Uterus (tissue), 3 donors: ENCODE measurements at regions not wholly inside any gene's neighbourhood (a gene's known extent, or its start where the extent isn't known, plus 50 kb on each side); places are given as distances from the start of the nearest gene placed in this dataset.
A peak's percentile ranks its signal among the peaks of the same experiment; 100 is the strongest.

ENCODE experiments used
- DNase-seq, 2 donors: peaks; one replicate each; pipeline ENCODE4 v3.0.0-alpha.2; 2019 to 2020
- H3K27ac ChIP-seq, 2 donors: fragments of 200-600 bp; sonication (generic); 1 replicate in 1 of 2; 2 replicates in 1 of 2; pipeline ENCODE4 v1.5.1; 2016 to 2018
- H3K27me3 ChIP-seq, 2 donors: fragments of 200-600 bp; sonication (generic); one replicate each; pipeline ENCODE4 v1.5.1; 2018 to 2019; ENCODE audit warnings: control low read depth in 1 of 2
- H3K36me3 ChIP-seq, 2 donors: fragments of 200-600 bp; sonication (generic); one replicate each; pipeline ENCODE4 v1.5.1; 2019; ENCODE audit warnings: control low read depth in 1 of 2
- H3K4me1 ChIP-seq, 2 donors: fragments of 200-600 bp; sonication (generic); one replicate each; pipeline ENCODE4 v1.5.1; 2018 to 2019; ENCODE audit warnings: control low read depth in 1 of 2
- H3K4me3 ChIP-seq, 2 donors: fragments of 200-600 bp; sonication (generic); 1 replicate in 1 of 2; 2 replicates in 1 of 2; pipeline ENCODE4 v1.5.1; 2018 to 2019; ENCODE audit warnings: mild to moderate bottlenecking in 1 of 2
- H3K9me3 ChIP-seq, 2 donors: fragments of 200-600 bp; sonication (generic); one replicate each; pipeline ENCODE4 v1.5.1; 2019; ENCODE audit warnings: control low read depth in 1 of 2
- CTCF ChIP-seq, 4 experiments: fragments of 200-600 bp in 2 of 4; fragments of 450-650 bp in 2 of 4; sonication (generic) in 2 of 4; IDR thresholded peaks; one replicate each; pipeline ENCODE4 v1.5.1; 2016 to 2019; ENCODE audit warnings: antibody characterized with exemption in 4 of 4, mild to moderate bottlenecking in 2 of 4, moderate library complexity in 1 of 4
- POLR2A ChIP-seq, 2 donors: fragments of 450-650 bp; IDR thresholded peaks; one replicate each; pipeline ENCODE4 v1.6.1; 2016; ENCODE audit warnings: antibody characterized with exemption in 2 of 2, mild to moderate bottlenecking in 1 of 2, moderate library complexity in 1 of 2
- intact Hi-C: fragments of 100-400 bp; cut with DNase I; formaldehyde crosslinking; loops from one replicate; pipeline ENCODE4 v1.15.1; 2023; ENCODE audit warnings: low total_unique reads
- donor health status: DM: yes; HTN: yes; CAD: no.

GRCh38 chr6:168132531-168133167 is 53.6 kb upstream of the FRMD1 start:
- peak in 1 of 2 donors; percentile 57 for DNase-seq
- Histone ChIP-seq H3K9me3 (no peaks in the 10 kb centered on the region), H3K36me3 (no peaks in the 10 kb centered on the region), H3K4me3 (peak overlapping the region in 1 of 2 donors; percentile 14), H3K27ac (peak overlapping the region in 1 of 2 donors; percentile 42), H3K27me3 (no peaks in the 10 kb centered on the region), H3K4me1 (no peaks in the 10 kb centered on the region)
- peak; percentile 9 to 61 (median 48) for TF ChIP-seq CTCF (IDR thresholded peaks at IDR 0.05)
- no peak for TF ChIP-seq POLR2A (IDR thresholded peaks at IDR 0.05)
- intact Hi-C loops = no loop called here

- H3K27me3 ChIP-seq = no peaks in the 10 kb centered on the region
- no peaks in the 10 kb centered on the region for H3K9me3 ChIP-seq
- no peaks in the 10 kb centered on the region for H3K36me3 ChIP-seq
- no peak overlapping the region for H3K4me3 ChIP-seq
- TF ChIP-seq CTCF (IDR thresholded peaks at IDR 0.05) (no peak), POLR2A (IDR thresholded peaks at IDR 0.05) (no peak)
- intact Hi-C loops = no loop called here
- DNase-seq = peak in 1 of 2 donors; percentile 10
- H3K4me1 ChIP-seq = no peaks in the 10 kb centered on the region
- no peak overlapping the region for H3K27ac ChIP-seq
These were observed 52.7 kb upstream of the FRMD1 start for GRCh38 chr6:168131464-168132415.

- no peak for TF ChIP-seq POLR2A (IDR thresholded peaks at IDR 0.05)
- TF ChIP-seq CTCF (IDR thresholded peaks at IDR 0.05) = no peak
- intact Hi-C loops = no loop called here
These were observed 51.8 kb upstream of the FRMD1 start for GRCh38 chr6:168130697-168131371.

GRCh38 chr6:168130168-168130696 is 51.2 kb upstream of the FRMD1 start:
- H3K36me3 ChIP-seq = no peaks in the 10 kb centered on the region
- no peaks in the 10 kb centered on the region for H3K27me3 ChIP-seq
- H3K4me3 ChIP-seq = no peak overlapping the region
- peak in 1 of 2 donors; percentile 9 for DNase-seq
- no peaks in the 10 kb centered on the region for H3K9me3 ChIP-seq
- no peak for TF ChIP-seq POLR2A (IDR thresholded peaks at IDR 0.05)
- TF ChIP-seq CTCF (IDR thresholded peaks at IDR 0.05) = no peak
- intact Hi-C loops = no loop called here
- H3K4me1 ChIP-seq = no peaks in the 10 kb centered on the region
- H3K27ac ChIP-seq = no peak overlapping the region

More at GRCh38 chr6:168130697-168131371, 51.8 kb upstream of the FRMD1 start:
- Histone ChIP-seq H3K27ac (no peak overlapping the region), H3K27me3 (no peaks in the 10 kb centered on the region), H3K36me3 (no peaks in the 10 kb centered on the region), H3K9me3 (no peaks in the 10 kb centered on the region), H3K4me3 (no peak overlapping the region), H3K4me1 (no peaks in the 10 kb centered on the region)
- DNase-seq = peak in 1 of 2 donors; percentile 11
